Coronary artery (tissue), 2 donors: ENCODE measurements at regions not wholly inside any gene's neighbourhood (a gene's known extent, or its start where the extent isn't known, plus 50 kb on each side); places are given as distances from the start of the nearest gene placed in this dataset.
"Not testable (repeated sequence)": the region's sequence is repeated elsewhere in the genome, so short reads cannot be mapped to it uniquely, and the experiment has no call there.

Experiments used
- DNase-seq: peaks from one replicate; pipeline ENCODE4 v3.0.0-alpha.2; 2017; ENCODE audit warnings: low spot score
- H3K27ac ChIP-seq, 2 donors: fragments of 200-600 bp; sonication (generic); one replicate each; pipeline ENCODE4 v1.5.1; 2016 to 2019
- H3K4me3 ChIP-seq: fragments of 200-600 bp; sonication (generic); 2 replicates; pipeline ENCODE4 v1.5.1; 2016; ENCODE audit warnings: mild to moderate bottlenecking, moderate library complexity
- CTCF ChIP-seq: fragments of 200-600 bp; sonication (generic); IDR thresholded peaks from one replicate; pipeline ENCODE4 v1.5.1; 2019; ENCODE audit warnings: antibody characterized with exemption

- TF ChIP-seq CTCF = no peak
- DNase-seq = no peak
Observed at GRCh38 chr5:60458666-60459065, 241.3 kb downstream of the DEPDC1B start.

DNA sequence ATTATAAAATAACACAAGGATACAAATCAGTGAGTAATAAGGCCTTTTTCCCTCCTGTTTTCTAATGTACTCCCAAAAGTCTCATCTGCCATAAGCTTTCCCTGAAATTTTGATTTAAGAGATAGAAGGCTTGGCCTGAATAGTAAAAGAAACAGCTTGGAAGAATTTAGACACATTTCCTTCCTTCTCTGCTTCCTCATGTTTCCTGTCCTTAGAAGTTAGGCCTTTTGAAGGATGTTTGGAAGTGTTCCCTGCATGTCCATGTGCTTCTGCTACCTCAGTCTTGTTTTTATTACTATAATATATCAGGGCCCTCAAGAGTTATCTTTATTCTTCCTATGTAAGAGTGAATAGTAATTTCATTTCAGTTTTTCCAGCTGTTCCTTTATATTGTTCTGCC lies 242.7 kb downstream of the DEPDC1B start:
- DNase-seq = no peak
- TF ChIP-seq CTCF = no peak
- Histone ChIP-seq H3K27ac (no peak overlapping the region), H3K4me3 (no peak overlapping the region)

More at GRCh38 chr5:60458666-60459065, 241.3 kb downstream of the DEPDC1B start:
- Histone ChIP-seq H3K4me3 (no peak overlapping the region), H3K27ac (no peak overlapping the region)

- DNase-seq = no peak
- no peak for TF ChIP-seq CTCF
- Histone ChIP-seq H3K4me3 (no peak overlapping the region), H3K27ac (no peak overlapping the region)
Observed at GRCh38 chr5:60455589-60455988, 244.4 kb downstream of the DEPDC1B start.

GRCh38 chr5:60454277-60454676 lies 245.7 kb downstream of the DEPDC1B start:
- not testable (repeated sequence) for H3K27ac ChIP-seq, H3K4me3 ChIP-seq, DNase-seq

GRCh38 chr5:60453186-60453976 lies 246.6 kb downstream of the DEPDC1B start:
- H3K27ac ChIP-seq = no peak overlapping the region
- no peak overlapping the region for H3K4me3 ChIP-seq
- no peak for DNase-seq
- no peak for TF ChIP-seq CTCF

GRCh38 chr5:60448600-60448999 lies 251.4 kb downstream of the DEPDC1B start:
- no peak for DNase-seq
- Histone ChIP-seq H3K4me3 (no peak overlapping the region), H3K27ac (no peak overlapping the region)
- TF ChIP-seq CTCF = no peak

DNA sequence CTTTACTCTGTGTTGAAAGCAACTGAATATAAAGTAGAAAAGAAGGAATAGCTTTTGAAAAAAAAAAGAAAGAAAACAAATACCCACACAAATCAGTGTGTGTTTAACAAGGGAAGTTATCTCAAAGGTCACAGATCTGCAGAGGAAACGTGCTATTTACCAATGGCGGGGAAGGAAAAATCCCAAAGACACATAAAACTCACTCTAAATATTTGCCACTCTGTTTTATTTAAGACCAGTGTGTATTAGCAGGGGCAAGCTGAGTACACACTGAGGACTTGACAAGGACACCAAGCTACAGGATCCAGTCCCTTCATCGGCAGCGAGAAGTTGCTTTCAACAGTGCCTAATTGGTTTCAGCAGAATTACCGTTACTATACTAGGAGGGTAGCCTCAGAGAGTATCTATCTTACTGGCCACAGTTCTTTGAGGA lies 252.5 kb downstream of the DEPDC1B start:
- Histone ChIP-seq H3K27ac (no peak overlapping the region), H3K4me3 (no peak overlapping the region)
- DNase-seq = no peak
- no peak for TF ChIP-seq CTCF
